ENCODE measurements at regions not wholly inside any gene's neighbourhood (a gene's known extent, or its start where the extent isn't known, plus 50 kb on each side); places are given as distances from the start of the nearest gene placed in this dataset.

DNA sequence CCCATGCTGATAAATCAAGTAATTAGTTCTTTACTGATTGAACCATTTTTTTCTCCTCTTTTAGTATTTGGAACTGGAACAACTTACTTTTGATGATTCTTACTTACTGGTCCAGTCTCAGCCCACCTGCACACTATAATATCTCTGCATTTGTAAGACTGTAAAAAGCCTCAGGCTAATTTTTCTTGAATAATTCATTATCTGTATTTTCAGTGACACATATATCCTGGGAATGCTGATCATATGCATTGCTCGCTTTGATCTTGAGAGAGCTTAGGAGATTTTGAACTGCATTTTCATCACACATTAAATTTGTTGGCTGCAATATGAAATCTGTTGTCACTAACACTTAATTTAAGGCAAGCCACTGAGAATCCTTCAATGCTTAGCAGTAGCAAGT, 760.6 kb downstream of the EDEM1 start:
- H3K4me3 Mint-ChIP-seq (ENCODE audit: low read depth, unreplicated experiment), result no peak overlapping the region
- DNase-seq, result no peak
- H3K36me3 Mint-ChIP-seq (ENCODE audit: insufficient read depth, unreplicated experiment), result no peaks in the 10 kb centered on the region
- intact Hi-C loops (cut with micrococcal nuclease; ENCODE audit: unreplicated experiment), result no loop called here
- no peaks in the 10 kb centered on the region for H3K27me3 Mint-ChIP-seq (ENCODE audit: unreplicated experiment)
- TF ChIP-seq, protein P1, sequence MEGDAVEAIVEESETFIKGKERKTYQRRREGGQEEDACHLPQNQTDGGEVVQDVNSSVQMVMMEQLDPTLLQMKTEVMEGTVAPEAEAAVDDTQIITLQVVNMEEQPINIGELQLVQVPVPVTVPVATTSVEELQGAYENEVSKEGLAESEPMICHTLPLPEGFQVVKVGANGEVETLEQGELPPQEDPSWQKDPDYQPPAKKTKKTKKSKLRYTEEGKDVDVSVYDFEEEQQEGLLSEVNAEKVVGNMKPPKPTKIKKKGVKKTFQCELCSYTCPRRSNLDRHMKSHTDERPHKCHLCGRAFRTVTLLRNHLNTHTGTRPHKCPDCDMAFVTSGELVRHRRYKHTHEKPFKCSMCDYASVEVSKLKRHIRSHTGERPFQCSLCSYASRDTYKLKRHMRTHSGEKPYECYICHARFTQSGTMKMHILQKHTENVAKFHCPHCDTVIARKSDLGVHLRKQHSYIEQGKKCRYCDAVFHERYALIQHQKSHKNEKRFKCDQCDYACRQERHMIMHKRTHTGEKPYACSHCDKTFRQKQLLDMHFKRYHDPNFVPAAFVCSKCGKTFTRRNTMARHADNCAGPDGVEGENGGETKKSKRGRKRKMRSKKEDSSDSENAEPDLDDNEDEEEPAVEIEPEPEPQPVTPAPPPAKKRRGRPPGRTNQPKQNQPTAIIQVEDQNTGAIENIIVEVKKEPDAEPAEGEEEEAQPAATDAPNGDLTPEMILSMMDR (IDR thresholded peaks at IDR 0.05; ENCODE audit: unreplicated experiment), result no peak
- peaks cover 2% of the 10 kb centered on the region for H3K9me3 Mint-ChIP-seq (ENCODE audit: low read depth, unreplicated experiment)
- no TSS peak for BruUV-seq (replicated peaks)
- CTCF ChIA-PET, result no interaction called here
- H3K4me1 Mint-ChIP-seq (ENCODE audit: low read depth, unreplicated experiment), result no peaks in the 10 kb centered on the region
- H3K27ac Mint-ChIP-seq (ENCODE audit: unreplicated experiment), result no peak overlapping the region

DNA sequence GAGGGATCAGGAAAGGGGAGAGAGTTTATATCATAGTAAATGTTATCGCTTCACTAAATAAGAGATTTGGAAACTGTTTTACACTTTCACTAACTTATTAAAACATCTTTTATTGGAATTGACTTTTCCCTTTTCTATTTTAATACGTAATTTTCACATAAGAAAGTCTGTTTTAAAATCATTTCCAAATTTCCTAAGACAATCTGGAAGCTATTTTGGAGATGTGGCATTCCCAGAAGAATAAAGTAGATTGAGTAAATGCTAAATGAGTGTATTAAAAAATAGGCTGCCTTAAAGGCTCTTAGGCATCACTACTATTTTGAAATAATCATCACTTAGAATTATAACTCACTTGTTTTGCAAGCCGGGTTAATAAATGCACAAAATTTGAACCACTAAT, 763.5 kb downstream of the EDEM1 start:
- no TSS peak for BruUV-seq (replicated peaks)
- H3K27ac Mint-ChIP-seq (ENCODE audit: unreplicated experiment), result no peak overlapping the region
- intact Hi-C loops (cut with micrococcal nuclease; ENCODE audit: unreplicated experiment), result no loop called here
- no peaks in the 10 kb centered on the region for H3K27me3 Mint-ChIP-seq (ENCODE audit: unreplicated experiment)
- H3K9me3 Mint-ChIP-seq (ENCODE audit: low read depth, unreplicated experiment), result peaks cover 6% of the 10 kb centered on the region
- TF ChIP-seq, protein P1 (IDR thresholded peaks at IDR 0.05; ENCODE audit: unreplicated experiment), result no peak
- CTCF ChIA-PET, result no interaction called here
- H3K4me1 Mint-ChIP-seq (ENCODE audit: low read depth, unreplicated experiment), result no peaks in the 10 kb centered on the region
- H3K36me3 Mint-ChIP-seq (ENCODE audit: insufficient read depth, unreplicated experiment), result no peaks in the 10 kb centered on the region
- H3K4me3 Mint-ChIP-seq (ENCODE audit: low read depth, unreplicated experiment), result no peak overlapping the region
- no peak for DNase-seq

DNA sequence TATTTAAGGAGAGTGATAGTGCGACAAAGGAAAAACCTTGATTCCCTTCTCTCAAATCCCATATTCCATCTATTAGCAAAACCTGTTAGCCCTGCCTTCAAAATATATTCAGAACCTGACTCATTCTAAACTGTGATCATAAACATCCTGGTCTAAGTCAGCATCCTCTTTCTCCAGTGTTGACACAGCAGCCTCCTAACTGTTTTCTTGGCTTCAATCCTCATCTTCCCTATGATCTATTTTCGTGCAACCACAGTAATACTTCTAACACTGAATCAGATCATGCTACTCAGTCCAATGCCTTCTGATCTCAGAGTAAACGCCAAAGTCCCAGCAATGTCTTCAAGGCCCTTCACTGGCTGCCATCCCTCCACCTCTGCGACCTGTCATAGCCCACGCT, 785.1 kb downstream of the EDEM1 start:
- CTCF ChIA-PET, result no interaction called here
- Mint-ChIP-seq H3K4me3 (ENCODE audit: low read depth, unreplicated experiment) (no peak overlapping the region), H3K27me3 (ENCODE audit: unreplicated experiment) (no peaks in the 10 kb centered on the region), H3K27ac (ENCODE audit: unreplicated experiment) (no peak overlapping the region), H3K9me3 (ENCODE audit: low read depth, unreplicated experiment) (peaks cover 5% of the 10 kb centered on the region), H3K4me1 (ENCODE audit: low read depth, unreplicated experiment) (no peaks in the 10 kb centered on the region), H3K36me3 (ENCODE audit: insufficient read depth, unreplicated experiment) (no peaks in the 10 kb centered on the region)
- TF ChIP-seq, protein P1 (IDR thresholded peaks at IDR 0.05; ENCODE audit: unreplicated experiment), result no peak
- DNase-seq, result no peak
- no TSS peak for BruUV-seq (replicated peaks)
- intact Hi-C loops (cut with micrococcal nuclease; ENCODE audit: unreplicated experiment), result no loop called here

DNA sequence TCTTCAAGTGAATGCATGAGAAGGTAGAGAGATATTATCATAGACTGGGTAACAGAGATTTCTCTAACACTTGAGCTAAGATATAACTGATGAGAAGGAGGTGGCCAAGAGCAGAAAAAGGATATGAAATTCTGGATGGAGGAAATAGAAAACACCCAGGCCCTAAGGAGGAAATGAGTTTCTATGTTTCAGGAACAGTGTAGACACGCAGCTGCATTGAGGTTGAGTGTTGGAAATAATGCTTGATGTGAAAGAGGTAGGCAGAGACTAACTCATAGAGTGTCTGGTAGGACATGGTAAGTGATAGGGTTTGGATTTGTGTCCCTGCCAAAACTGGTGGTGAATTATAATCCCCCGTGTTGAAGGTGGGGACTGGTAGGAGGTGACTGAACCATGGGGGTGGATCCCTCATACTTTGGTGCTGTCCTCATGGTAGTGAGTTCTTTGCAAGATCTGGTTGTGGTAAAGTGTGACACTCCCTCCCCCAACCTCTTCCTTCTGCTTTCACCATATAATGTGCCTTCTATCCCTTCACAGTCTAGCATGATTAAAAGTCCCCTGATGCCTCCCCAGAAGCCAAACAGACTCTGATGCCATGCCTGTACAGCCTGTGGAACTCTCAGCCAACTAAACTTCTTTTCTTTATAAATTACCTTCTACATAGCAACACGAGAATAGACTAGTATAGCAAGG, 787.3 kb downstream of the EDEM1 start:
- Mint-ChIP-seq H3K4me3 (ENCODE audit: low read depth, unreplicated experiment) (no peak overlapping the region), H3K9me3 (ENCODE audit: low read depth, unreplicated experiment) (peaks cover 3% of the 10 kb centered on the region), H3K4me1 (ENCODE audit: low read depth, unreplicated experiment) (no peaks in the 10 kb centered on the region), H3K27ac (ENCODE audit: unreplicated experiment) (no peak overlapping the region), H3K27me3 (ENCODE audit: unreplicated experiment) (no peaks in the 10 kb centered on the region), H3K36me3 (ENCODE audit: insufficient read depth, unreplicated experiment) (no peaks in the 10 kb centered on the region)
- TF ChIP-seq, protein P1 (IDR thresholded peaks at IDR 0.05; ENCODE audit: unreplicated experiment), result no peak
- intact Hi-C loops (cut with micrococcal nuclease; ENCODE audit: unreplicated experiment), result no loop called here
- DNase-seq, result no peak
- CTCF ChIA-PET, result no interaction called here
- no TSS peak for BruUV-seq (replicated peaks)

All from Calu3 (cell line).